K562 (cell line): ENCODE measurements at regions not wholly inside any gene's neighbourhood (a gene's known extent, or its start where the extent isn't known, plus 50 kb on each side); places are given as distances from the start of the nearest gene placed in this dataset.

ENCODE experiments used
- CTCF ChIP-seq, 3 experiments: IDR thresholded peaks in 2 of 3; conservative IDR thresholded peaks in 1 of 3; 2 replicates each; pipeline ENCODE4 v1.5.1; 2011 to 2012; ENCODE audit warnings: low read length in 3 of 3, mild to moderate bottlenecking in 3 of 3, control low read depth in 2 of 3, improper control_type of control experiment in 1 of 3, inconsistent platforms in 1 of 3, low read depth in 1 of 3, mixed read lengths in 1 of 3, moderate library complexity in 1 of 3; ENCODE audit not compliant: insufficient read depth in 2 of 3
- ZNF644 ChIP-seq: fragments of 200-800 bp; sonication (Bioruptor generic); IDR thresholded peaks from 2 replicates; pipeline ENCODE4 v1.6.1; 2016; ENCODE audit warnings: low read depth, missing genetic modification characterization, missing compliant biosample characterization
- TF ChIP-seq, protein P1 (sequence below): sonication (generic); formaldehyde crosslinking; IDR thresholded peaks from 2 replicates; pipeline ENCODE4 v1.4.0; 2020; ENCODE audit warnings: mild to moderate bottlenecking, missing genetic modification reagents

DNA sequence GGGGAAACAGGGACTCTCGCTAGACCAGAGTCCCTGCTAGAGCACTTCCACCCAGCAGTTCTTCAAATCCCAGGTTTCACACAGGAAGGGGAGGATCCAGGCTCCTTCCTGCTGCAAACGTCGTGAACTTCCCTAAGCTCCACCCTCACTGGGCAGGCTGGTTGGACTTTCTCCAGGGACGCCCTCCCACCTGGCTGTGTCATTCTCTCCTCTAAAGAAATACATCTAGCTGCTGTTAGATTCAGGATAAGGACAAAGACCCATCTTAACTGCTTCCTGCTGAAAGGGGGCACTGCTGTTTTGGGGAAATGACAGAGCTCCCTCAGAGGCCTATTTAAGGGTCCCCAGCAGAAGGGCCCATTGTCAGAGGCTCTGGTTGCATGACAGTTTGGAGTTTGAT is 230.7 kb downstream of the SEMA6A start:
- no peak for TF ChIP-seq ZNF644
- TF ChIP-seq, protein P1, sequence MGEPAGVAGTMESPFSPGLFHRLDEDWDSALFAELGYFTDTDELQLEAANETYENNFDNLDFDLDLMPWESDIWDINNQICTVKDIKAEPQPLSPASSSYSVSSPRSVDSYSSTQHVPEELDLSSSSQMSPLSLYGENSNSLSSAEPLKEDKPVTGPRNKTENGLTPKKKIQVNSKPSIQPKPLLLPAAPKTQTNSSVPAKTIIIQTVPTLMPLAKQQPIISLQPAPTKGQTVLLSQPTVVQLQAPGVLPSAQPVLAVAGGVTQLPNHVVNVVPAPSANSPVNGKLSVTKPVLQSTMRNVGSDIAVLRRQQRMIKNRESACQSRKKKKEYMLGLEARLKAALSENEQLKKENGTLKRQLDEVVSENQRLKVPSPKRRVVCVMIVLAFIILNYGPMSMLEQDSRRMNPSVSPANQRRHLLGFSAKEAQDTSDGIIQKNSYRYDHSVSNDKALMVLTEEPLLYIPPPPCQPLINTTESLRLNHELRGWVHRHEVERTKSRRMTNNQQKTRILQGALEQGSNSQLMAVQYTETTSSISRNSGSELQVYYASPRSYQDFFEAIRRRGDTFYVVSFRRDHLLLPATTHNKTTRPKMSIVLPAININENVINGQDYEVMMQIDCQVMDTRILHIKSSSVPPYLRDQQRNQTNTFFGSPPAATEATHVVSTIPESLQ (CRISPR knock-in tag) = no peak
- TF ChIP-seq CTCF (IDR thresholded peaks at IDR 0.05 in 2 of 3, conservative IDR thresholded peaks at IDR 0.05 in 1 of 3; ENCODE audit: insufficient read depth in 2 of 3, low read depth in 1 of 3, low read length in 3 of 3) = peak in 1 of 3 experiments; percentile 30; a peak in 2 of 6 replicates
